Natural killer cell treated with Interleukin-12 subunit alpha and Interleukin-12 subunit beta and Interleukin-15 and Interleukin-18, amount 100 ng/mL, for 72 hours (primary cell): ENCODE measurements at regions not wholly inside any gene's neighbourhood (a gene's known extent, or its start where the extent isn't known, plus 50 kb on each side); places are given as distances from the start of the nearest gene placed in this dataset.

Experiments
- ATAC-seq, 2 donors: fragments of 150-1000 bp; cut with Tn5 transposase in 1 of 2; sonication (Bioruptor Pico), chemical (Tn5 transposase) in 1 of 2; 2 replicates each; pipeline ENCODE4 v1.10.0; 2021
- DNase-seq: peaks from one replicate; pipeline ENCODE4 v3.0.0; 2022; ENCODE audit warnings: low spot score
- H3K27ac Mint-ChIP-seq, 2 donors: 1 replicate in 1 of 2; 2 replicates in 1 of 2; pipeline ENCODE4 v1.8.0; 2022; ENCODE audit warnings: mixed read lengths in 2 of 2, mild to moderate bottlenecking in 1 of 2, moderate library complexity in 1 of 2
- H3K27me3 Mint-ChIP-seq, 2 donors: 1 replicate in 1 of 2; 2 replicates in 1 of 2; pipeline ENCODE4 v1.8.0; 2022; ENCODE audit warnings: mixed read lengths in 2 of 2
- H3K36me3 Mint-ChIP-seq: one replicate; pipeline ENCODE4 v1.8.0; 2022; ENCODE audit warnings: mixed read lengths
- H3K4me1 Mint-ChIP-seq, 2 donors: 1 replicate in 1 of 2; 2 replicates in 1 of 2; pipeline ENCODE4 v1.8.0; 2022; ENCODE audit warnings: low read depth in 2 of 2, mixed read lengths in 2 of 2, mild to moderate bottlenecking in 1 of 2
- H3K4me3 Mint-ChIP-seq: one replicate; pipeline ENCODE4 v1.8.0; 2022; ENCODE audit warnings: mixed read lengths
- H3K9me3 Mint-ChIP-seq: 2 replicates; pipeline ENCODE4 v1.8.0; 2022; ENCODE audit warnings: mixed read lengths

GRCh38 chr4:54800831-54801530 lies 143.2 kb downstream of the KIT start:
- peaks cover 0 to 13% of the 10 kb centered on the region in 2 donors for H3K4me1 Mint-ChIP-seq
- DNase-seq (no peak), ATAC-seq (peak; percentile 11 to 53)
- peaks cover 13% of the 10 kb centered on the region for H3K36me3 Mint-ChIP-seq
- H3K27me3 Mint-ChIP-seq, result no peaks in the 10 kb centered on the region
- H3K9me3 Mint-ChIP-seq, result peaks cover 3% of the 10 kb centered on the region
- H3K27ac Mint-ChIP-seq, result no peak overlapping the region
- no peak overlapping the region for H3K4me3 Mint-ChIP-seq

DNA sequence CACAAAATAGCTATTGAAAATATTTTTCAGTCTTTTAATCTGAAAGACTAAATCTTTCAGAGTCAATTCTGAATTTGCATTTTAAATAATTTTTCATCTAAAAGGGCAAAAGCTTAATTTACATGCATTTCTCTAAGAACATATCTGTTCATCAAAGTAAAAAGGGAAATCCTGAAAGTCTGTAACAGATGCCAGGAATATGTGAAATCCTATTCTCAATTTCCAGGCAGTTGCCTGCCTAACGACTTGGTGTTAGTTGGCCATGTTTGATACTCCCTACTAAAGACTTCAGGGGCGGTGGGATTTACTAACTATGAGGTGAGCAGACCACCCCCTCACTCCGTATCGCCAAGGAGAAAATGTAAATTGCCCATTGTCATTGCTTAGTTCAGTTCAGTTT lies 136.8 kb downstream of the KIT start:
- no peak for ATAC-seq
- no peak overlapping the region for H3K4me3 Mint-ChIP-seq

GRCh38 chr4:54793856-54794422 lies 136.2 kb downstream of the KIT start:
- Mint-ChIP-seq H3K9me3 (no peaks in the 10 kb centered on the region), H3K27me3 (no peaks in the 10 kb centered on the region), H3K4me3 (no peak overlapping the region), H3K36me3 (no peaks in the 10 kb centered on the region), H3K27ac (no peak overlapping the region), H3K4me1 (peaks cover 17 to 35% of the 10 kb centered on the region in 2 donors)
- ATAC-seq (no peak), DNase-seq (no peak)

More for the DNA sequence above, 136.8 kb downstream of the KIT start:
- DNase-seq, result no peak
- Mint-ChIP-seq H3K27ac (no peak overlapping the region), H3K36me3 (no peaks in the 10 kb centered on the region), H3K9me3 (no peaks in the 10 kb centered on the region), H3K4me1 (peaks cover 17 to 35% of the 10 kb centered on the region in 2 donors), H3K27me3 (no peaks in the 10 kb centered on the region)
